ENCODE measurements at regions not wholly inside any gene's neighbourhood (a gene's known extent, or its start where the extent isn't known, plus 50 kb on each side); places are given as distances from the start of the nearest gene placed in this dataset.

GRCh38 chr6:140236732-140237131 lies 862.3 kb upstream of the CITED2 start:
- DNase-seq (ENCODE audit: low read depth) = no peak
- no peak for TF ChIP-seq CTCF (IDR thresholded peaks at IDR 0.05; ENCODE audit: control insufficient read depth, extremely low read depth, insufficient read depth)
- no peak overlapping the region for H3K4me3 ChIP-seq (ENCODE audit: low read depth, low read length)

- H3K4me3 ChIP-seq (ENCODE audit: low read depth, low read length) = no peak overlapping the region
- no peak for TF ChIP-seq CTCF (IDR thresholded peaks at IDR 0.05; ENCODE audit: control insufficient read depth, extremely low read depth, insufficient read depth)
- DNase-seq (ENCODE audit: low read depth) = peak; percentile 54
Observed at GRCh38 chr6:140230282-140230681, 855.8 kb upstream of the CITED2 start.

GRCh38 chr6:140228491-140228890 lies 854.0 kb upstream of the CITED2 start:
- no peak for DNase-seq (ENCODE audit: low read depth)
- TF ChIP-seq CTCF (IDR thresholded peaks at IDR 0.05; ENCODE audit: control insufficient read depth, extremely low read depth, insufficient read depth) = no peak
- H3K4me3 ChIP-seq (ENCODE audit: low read depth, low read length) = no peak overlapping the region

- DNase-seq (ENCODE audit: low read depth) = no peak
- no peak for TF ChIP-seq CTCF (IDR thresholded peaks at IDR 0.05; ENCODE audit: control insufficient read depth, extremely low read depth, insufficient read depth)
- no peak overlapping the region for H3K4me3 ChIP-seq (ENCODE audit: low read depth, low read length)
Observed at GRCh38 chr6:140226637-140227036, 852.2 kb upstream of the CITED2 start.

- DNase-seq (ENCODE audit: low read depth) = no peak
- H3K4me3 ChIP-seq (ENCODE audit: low read depth, low read length) = no peak overlapping the region
- no peak for TF ChIP-seq CTCF (IDR thresholded peaks at IDR 0.05; ENCODE audit: control insufficient read depth, extremely low read depth, insufficient read depth)
Observed at GRCh38 chr6:140225701-140226436, 851.4 kb upstream of the CITED2 start.

GRCh38 chr6:140217283-140217682 lies 842.8 kb upstream of the CITED2 start:
- no peak for DNase-seq (ENCODE audit: low read depth)
- TF ChIP-seq CTCF (IDR thresholded peaks at IDR 0.05; ENCODE audit: control insufficient read depth, extremely low read depth, insufficient read depth) = no peak
- H3K4me3 ChIP-seq (ENCODE audit: low read depth, low read length) = no peak overlapping the region

- TF ChIP-seq CTCF (IDR thresholded peaks at IDR 0.05; ENCODE audit: control insufficient read depth, extremely low read depth, insufficient read depth) = no peak
- DNase-seq (ENCODE audit: low read depth) = no peak
- no peak overlapping the region for H3K4me3 ChIP-seq (ENCODE audit: low read depth, low read length)
Observed at GRCh38 chr6:140209775-140210174, 835.3 kb upstream of the CITED2 start.
